Lung microvascular endothelial cell (primary cell): ENCODE measurements at regions not wholly inside any gene's neighbourhood (a gene's known extent, or its start where the extent isn't known, plus 50 kb on each side); places are given as distances from the start of the nearest gene placed in this dataset.

ENCODE experiments used
- DNase-seq, 2 donors: peaks; one replicate each; pipeline versions ENCODE4 v3.0.0 to v3.0.0-alpha.2; 2010; ENCODE audit warnings: low read depth in 2 of 2

GRCh38 chr16:88318051-88318450 is 64.7 kb upstream of the ZNF469 start:
- no peak for DNase-seq

- no peak for DNase-seq
These were observed 64.2 kb upstream of the ZNF469 start for GRCh38 chr16:88318521-88318920.

GRCh38 chr16:88319116-88319965 is 63.4 kb upstream of the ZNF469 start:
- DNase-seq: no peak

- peak in 1 of 2 donors; percentile 18 for DNase-seq
These were observed 61.7 kb upstream of the ZNF469 start for GRCh38 chr16:88320947-88321634.

- no peak for DNase-seq
These were observed 60.9 kb upstream of the ZNF469 start for GRCh38 chr16:88321635-88322499.

- DNase-seq: no peak
These were observed 60.2 kb upstream of the ZNF469 start for GRCh38 chr16:88322500-88322970.

GRCh38 chr16:88323041-88323440 is 59.7 kb upstream of the ZNF469 start:
- DNase-seq: no peak

- DNase-seq: no peak
These were observed 59.0 kb upstream of the ZNF469 start for GRCh38 chr16:88323546-88324330.

GRCh38 chr16:88325087-88325750 is 57.5 kb upstream of the ZNF469 start:
- no peak for DNase-seq

GRCh38 chr16:88325976-88326375 is 56.8 kb upstream of the ZNF469 start:
- DNase-seq: no peak

GRCh38 chr16:88326611-88327485 is 55.9 kb upstream of the ZNF469 start:
- DNase-seq: no peak

- no peak for DNase-seq
These were observed 55.0 kb upstream of the ZNF469 start for GRCh38 chr16:88327561-88328312.

- DNase-seq: no peak
These were observed 54.3 kb upstream of the ZNF469 start for GRCh38 chr16:88328313-88328980.

- DNase-seq: no peak
These were observed 52.7 kb upstream of the ZNF469 start for GRCh38 chr16:88329726-88330700.

GRCh38 chr16:88330971-88331890 is 51.5 kb upstream of the ZNF469 start:
- DNase-seq: no peak
